GM21360 (cell line): ENCODE measurements at regions not wholly inside any gene's neighbourhood (a gene's known extent, or its start where the extent isn't known, plus 50 kb on each side); places are given as distances from the start of the nearest gene placed in this dataset.
"Not testable (repeated sequence)": the region's sequence is repeated elsewhere in the genome, so short reads cannot be mapped to it uniquely, and the experiment has no call there.

Experiments
- ATAC-seq: cut with Tn5 transposase; IDR thresholded peaks from one replicate; pipeline ENCODE4 v1.9.1; 2021; ENCODE audit warnings: mild to moderate bottlenecking, moderate library complexity; ENCODE audit not compliant: unreplicated experiment

- ATAC-seq: not testable (repeated sequence)
Measured at GRCh38 chr3:30480156-30480555, 126.2 kb upstream of the TGFBR2 start.

- no peak for ATAC-seq
Measured at GRCh38 chr3:30480587-30480986, 125.8 kb upstream of the TGFBR2 start.

DNA sequence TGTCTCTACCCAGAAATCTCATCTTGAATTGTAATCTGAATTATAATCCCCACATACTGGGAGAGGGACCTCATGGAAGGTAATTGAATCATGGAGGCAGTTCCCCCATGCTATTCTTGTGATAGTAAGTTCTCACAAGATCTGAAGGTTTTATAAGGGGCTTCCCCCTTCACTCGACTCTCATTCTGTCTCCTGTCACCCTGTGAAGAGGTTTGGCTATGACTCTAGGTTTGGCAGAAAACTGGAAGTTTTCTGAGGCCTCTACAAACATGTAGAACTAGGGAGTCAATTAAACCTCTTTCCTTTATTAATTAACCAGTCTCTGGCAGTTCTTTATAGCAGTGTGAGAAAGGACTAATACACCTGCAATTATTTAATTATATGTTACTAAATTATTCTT is 125.2 kb upstream of the TGFBR2 start:
- ATAC-seq: no peak

- ATAC-seq: not testable (repeated sequence)
Measured at GRCh38 chr3:30484229-30484628, 122.2 kb upstream of the TGFBR2 start.

DNA sequence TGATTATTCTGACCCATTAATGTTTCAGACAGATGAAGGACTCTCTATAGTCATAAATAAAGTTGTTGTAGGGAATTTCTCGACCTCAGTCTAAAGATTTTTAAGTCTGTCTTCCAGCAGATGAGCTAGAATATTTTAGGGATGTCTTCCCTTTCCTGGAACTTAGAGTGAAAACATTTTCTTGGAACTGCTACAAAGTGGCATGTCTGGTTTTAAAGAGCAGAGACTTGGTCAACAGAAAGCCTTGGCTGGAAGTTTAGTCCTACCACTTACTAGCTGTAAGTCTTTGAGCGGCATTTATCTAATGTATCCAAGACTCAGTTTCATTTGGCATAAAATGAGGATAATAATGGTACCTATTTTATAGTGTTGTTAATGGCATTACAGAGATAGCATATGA is 120.0 kb upstream of the TGFBR2 start:
- no peak for ATAC-seq

DNA sequence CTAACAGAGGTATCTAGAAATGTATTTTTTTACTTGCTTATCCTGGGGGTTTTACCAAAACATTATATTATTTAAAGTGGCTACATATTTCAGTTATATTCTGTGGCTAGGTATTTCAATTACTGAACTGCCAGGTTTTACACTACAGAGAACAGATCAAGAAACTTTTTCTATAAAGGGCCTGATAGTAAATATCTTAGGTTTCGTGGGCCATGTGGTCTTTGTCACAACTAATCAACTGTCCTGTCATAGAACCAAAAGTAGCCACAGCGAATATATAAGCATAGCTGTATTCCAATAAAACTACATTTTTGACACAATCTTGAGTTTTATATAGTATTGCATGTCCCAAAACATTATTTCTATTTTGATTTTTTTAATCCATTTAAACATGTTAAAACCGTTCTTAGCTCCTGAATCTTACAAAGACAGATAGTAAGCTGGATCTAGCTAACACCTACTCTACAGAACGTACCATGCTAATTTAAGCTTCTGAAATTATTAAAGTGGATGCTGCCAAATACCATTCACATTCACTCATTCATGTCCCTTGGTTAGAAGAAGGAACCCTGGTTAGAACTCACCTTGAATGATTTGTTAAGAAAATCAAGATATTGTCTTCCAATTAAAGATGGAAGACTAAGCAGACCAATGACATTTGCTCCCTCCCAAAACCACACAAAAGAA is 118.2 kb upstream of the TGFBR2 start:
- no peak for ATAC-seq

DNA sequence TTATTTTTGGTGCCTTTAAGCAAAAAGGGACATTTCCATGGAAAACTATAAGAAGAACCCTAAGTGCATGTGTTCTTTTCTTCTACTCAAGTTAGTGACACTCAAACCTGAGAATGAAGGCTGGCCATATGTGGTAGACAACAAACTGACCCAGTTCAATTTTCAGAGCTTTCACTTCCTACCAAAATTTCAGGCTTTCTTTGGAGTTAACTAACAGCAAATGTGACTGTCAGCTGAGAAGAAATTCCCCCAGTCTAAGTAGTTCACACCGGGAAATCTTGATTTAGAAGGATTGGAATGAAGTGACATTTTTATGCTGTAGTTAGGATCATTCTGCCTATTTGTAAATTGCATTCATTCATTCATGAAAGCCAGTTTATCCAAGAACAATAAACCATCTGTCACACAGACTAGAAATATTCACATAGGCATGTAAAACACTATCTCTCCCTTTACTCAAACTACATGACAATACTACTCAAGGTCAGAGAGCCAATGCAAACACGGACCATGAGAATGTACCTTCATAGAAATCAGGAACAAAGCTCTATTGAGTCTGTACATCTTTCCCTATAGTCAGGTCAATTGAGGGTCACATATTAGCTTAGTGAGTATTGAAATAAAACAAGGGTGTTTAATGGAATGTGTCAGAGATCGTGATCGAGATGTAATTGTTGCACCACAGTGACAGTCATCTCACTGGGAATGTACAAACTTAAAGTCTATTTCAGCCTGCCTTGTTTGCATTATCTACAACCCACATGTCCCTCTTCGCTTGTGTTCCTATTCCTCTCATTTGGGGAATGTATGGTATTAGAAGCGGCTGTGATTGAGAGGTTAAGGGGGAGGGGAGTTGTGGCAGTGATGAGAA is 113.8 kb upstream of the TGFBR2 start:
- no peak for ATAC-seq

- ATAC-seq: no peak
Measured at GRCh38 chr3:30493911-30494311, 112.5 kb upstream of the TGFBR2 start.

- no peak for ATAC-seq
Measured at GRCh38 chr3:30495172-30496065, 111.0 kb upstream of the TGFBR2 start.

DNA sequence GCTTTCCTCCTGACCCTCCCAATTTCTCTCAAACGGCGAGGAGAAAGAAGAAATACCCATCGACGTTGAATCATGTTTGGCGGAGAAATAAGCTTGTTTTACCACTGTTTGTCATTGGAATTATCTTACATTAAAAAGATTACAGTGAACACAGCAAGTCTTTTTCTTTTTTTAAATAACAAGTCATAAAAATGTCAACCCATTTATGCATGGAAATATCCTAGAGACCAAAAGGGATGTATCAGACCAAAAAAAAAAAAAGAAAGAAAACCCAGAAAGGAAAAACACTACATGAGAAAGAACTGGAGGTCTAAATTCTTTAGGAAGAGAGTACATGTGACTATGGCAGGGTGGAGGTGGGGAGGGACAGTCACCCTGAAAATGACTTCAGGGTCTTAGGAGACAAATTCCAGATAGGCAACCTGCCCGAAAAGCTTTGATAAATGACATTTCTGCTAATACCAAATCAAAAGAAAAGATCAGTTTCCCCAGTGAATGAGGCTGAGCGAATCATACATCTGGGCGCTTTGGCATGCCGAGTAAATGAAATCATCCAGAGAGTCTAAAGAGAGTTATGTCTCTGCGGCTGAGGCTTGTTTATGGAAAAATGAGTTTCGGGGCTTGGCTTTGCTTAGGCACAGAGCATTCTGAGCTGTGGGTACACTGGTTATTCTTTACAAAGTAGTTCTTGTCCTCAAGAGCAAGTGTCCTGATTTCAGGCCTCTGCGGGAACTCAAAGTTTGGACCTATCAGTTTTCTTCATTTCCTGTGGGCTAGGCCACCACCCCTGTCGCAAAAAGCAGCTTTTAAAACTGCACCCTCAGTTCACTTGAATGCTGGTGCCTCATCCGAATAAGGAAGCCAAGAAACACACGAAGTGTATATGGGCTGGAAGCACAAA is 110.1 kb upstream of the TGFBR2 start:
- ATAC-seq: no peak

DNA sequence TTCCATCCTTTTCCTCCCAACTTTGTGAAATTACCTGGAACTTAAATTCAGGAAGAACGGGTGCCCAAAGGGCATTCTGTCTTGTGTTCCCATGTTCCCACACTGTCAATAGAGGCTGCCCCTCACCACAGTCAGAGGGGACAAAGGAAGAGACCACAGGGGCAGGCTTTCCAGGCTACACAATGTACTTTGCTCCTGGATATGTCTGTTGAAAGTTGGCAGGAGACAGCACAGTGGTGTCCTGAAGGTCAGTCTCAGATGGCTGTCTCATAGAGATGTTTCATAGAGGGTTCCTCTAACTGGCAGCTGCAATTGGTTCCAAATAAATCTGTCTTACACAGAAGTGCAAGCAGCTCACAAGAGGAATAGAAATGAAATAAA is 107.8 kb upstream of the TGFBR2 start:
- ATAC-seq: no peak

DNA sequence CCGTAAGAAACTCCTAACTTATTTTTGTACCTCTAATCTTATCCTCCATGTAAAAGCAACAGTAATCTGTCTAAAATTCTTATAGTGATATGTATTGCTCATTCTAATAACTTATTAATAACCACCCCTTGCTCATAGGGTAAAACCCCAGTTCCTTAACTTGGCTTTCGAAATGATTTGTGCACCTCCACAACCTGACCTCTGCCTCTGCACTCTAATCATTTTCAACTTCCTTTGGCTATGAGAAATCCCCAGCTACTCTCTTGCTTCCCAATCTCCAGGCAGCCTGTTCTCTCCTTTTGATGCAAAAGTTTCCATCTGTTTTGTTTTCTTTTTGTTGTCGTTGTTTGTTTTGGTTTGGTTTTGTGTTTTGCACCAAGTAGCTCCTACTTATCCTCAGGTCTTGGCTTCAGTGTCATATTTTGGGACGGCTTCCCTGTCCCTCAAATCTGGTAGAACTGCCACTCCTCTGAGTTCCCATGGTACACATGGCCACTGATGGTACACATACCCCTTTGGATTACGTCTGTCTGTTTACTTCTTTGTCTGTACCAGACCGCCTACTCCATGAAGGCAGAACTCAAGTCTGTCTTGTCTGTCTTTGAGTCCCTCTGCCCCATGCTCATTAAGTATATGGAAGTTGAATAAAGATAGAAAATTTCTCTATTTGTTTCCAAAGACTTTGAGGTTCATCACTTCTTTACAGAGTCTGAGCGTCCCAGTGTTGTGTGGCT is 105.6 kb upstream of the TGFBR2 start:
- peak; percentile 95 for ATAC-seq

GRCh38 chr3:30501526-30501925 is 104.9 kb upstream of the TGFBR2 start:
- no peak for ATAC-seq

- ATAC-seq: no peak
Measured at GRCh38 chr3:30502051-30502741, 104.2 kb upstream of the TGFBR2 start.

DNA sequence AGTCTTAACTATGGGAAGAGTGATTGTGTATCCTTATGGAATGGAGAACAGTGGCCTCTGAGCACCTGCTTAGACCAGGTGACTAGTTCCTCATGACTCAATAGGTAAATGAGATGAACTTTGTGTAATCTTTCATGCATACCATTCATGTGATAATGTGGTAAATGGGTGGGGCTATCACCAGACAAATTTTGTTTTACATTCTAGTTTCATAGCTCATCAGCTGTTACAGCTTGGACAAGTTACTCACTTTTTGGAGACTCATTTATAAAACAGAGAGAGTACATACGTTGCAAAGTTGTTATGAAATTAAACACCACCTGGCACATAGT is 103.7 kb upstream of the TGFBR2 start:
- peak; percentile 27 for ATAC-seq

GRCh38 chr3:30503446-30503845 is 103.0 kb upstream of the TGFBR2 start:
- no peak for ATAC-seq

DNA sequence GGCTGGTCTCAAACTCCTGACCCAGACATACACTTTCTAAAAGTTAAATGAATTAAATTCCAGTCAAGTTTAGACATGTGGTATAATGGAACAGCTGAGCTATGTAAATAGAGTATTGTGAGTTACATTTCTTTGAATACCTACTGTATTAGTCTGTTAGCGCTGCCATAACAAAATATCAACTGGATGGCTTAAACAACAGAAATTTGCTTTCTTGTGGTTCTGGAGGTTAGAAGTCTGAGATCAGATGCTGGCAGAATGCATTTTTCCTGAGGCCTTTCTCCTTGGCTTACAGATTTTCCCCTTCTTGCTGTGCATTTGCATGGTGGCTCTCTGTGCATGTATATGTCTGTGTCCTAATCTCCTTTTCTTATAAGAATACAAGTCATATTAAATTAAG is 101.5 kb upstream of the TGFBR2 start:
- no peak for ATAC-seq

- no peak for ATAC-seq
Measured at GRCh38 chr3:30505866-30506520, 100.4 kb upstream of the TGFBR2 start.

DNA sequence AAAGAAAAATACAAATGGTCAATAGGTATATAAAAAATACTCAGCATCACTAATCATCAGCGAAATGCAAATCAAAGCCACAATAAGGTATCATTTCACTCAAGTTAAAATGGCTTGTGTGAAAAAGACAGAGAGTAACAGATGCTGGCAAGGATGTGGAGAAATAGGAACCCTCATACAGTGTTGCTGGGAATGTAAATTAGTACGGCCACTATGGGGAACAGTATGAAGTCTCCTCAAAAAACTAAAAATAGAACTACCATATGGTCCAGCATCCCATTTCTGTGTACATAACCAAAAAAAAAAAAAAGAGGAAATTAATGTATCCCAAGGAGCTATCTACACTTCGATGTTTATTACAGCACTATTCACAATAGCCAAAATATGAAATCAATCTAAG is 98.1 kb upstream of the TGFBR2 start:
- no peak for ATAC-seq
